Heart left ventricle (tissue), 16 donors: ENCODE measurements at regions not wholly inside any gene's neighbourhood (a gene's known extent, or its start where the extent isn't known, plus 50 kb on each side); places are given as distances from the start of the nearest gene placed in this dataset.
"Not testable (repeated sequence)": the region's sequence is repeated elsewhere in the genome, so short reads cannot be mapped to it uniquely, and the experiment has no call there.

Source experiments
- ATAC-seq, 4 donors: fragments of 200-7000 bp; cut with Tn5 transposase; one replicate each; pipeline ENCODE4 v1.9.1; 2020 to 2022; ENCODE audit warnings: moderate library complexity in 4 of 4, mild to moderate bottlenecking in 3 of 4, moderate number of reproducible peaks in 1 of 4
- DNase-seq, 5 donors: peaks; one replicate each; pipeline ENCODE4 v3.0.0-alpha.2; 2020
- H3K27ac ChIP-seq, 12 donors: fragments of 200-600 bp; sonication (generic) in 4 of 12; one replicate each; pipeline versions ENCODE4 v1.5.0 to v1.8.0; 2016 to 2022; ENCODE audit warnings: mild to moderate bottlenecking in 2 of 12
- H3K27me3 ChIP-seq, 9 donors: fragments of 200-600 bp; sonication (generic) in 2 of 9; one replicate each; pipeline versions ENCODE4 v1.5.1 to v1.8.0; 2016 to 2022; ENCODE audit warnings: mild to moderate bottlenecking in 3 of 9
- H3K36me3 ChIP-seq, 9 donors: fragments of 200-600 bp; sonication (generic) in 2 of 9; one replicate each; pipeline versions ENCODE4 v1.5.0 to v1.8.0; 2018 to 2022; ENCODE audit warnings: mild to moderate bottlenecking in 2 of 9
- H3K4me1 ChIP-seq, 12 donors: fragments of 200-600 bp; sonication (generic) in 4 of 12; one replicate each; pipeline versions ENCODE4 v1.5.0 to v1.8.0; 2016 to 2022; ENCODE audit warnings: mild to moderate bottlenecking in 3 of 12
- H3K4me3 ChIP-seq, 12 donors: fragments of 200-600 bp; sonication (generic) in 4 of 12; one replicate each; pipeline versions ENCODE4 v1.5.0 to v1.8.0; 2017 to 2022; ENCODE audit warnings: mild to moderate bottlenecking in 9 of 12, moderate library complexity in 4 of 12
- H3K9me3 ChIP-seq, 12 donors: fragments of 200-600 bp; sonication (generic) in 4 of 12; one replicate each; pipeline versions ENCODE4 v1.5.0 to v1.8.0; 2016 to 2022; ENCODE audit warnings: mild to moderate bottlenecking in 1 of 12
- CTCF ChIP-seq, 12 donors: fragments of 200-600 bp; sonication (generic) in 4 of 12; IDR thresholded peaks; one replicate each; pipeline versions ENCODE4 v1.5.0 to v1.8.0; 2018 to 2022; ENCODE audit warnings: antibody characterized with exemption in 12 of 12, mild to moderate bottlenecking in 5 of 12
- POLR2A ChIP-seq, 2 donors: fragments of 450-650 bp; IDR thresholded peaks; one replicate each; pipeline ENCODE4 v1.6.1; 2017; ENCODE audit warnings: antibody characterized with exemption in 2 of 2, mild to moderate bottlenecking in 2 of 2, moderate library complexity in 2 of 2
- WGBS, 4 donors: extraction: QIAGEN DNeasy Blood & Tissue Kit in 2 of 4; methylation state at CpG; one replicate each; pipeline versions ENCODE4 v1.1.5 to v1.1.7; 2013 to 2018; 5-methylcytosine and 5-hydroxymethylcytosine counted together
- intact Hi-C, 10 donors: fragments of 100-400 bp; cut with DNase I; formaldehyde crosslinking; loops; one replicate each; pipeline versions ENCODE4 v1.11.1 to v1.14.2; 2022
- donor health status: ischemic (EF 13 %, LVEDD 7.1; RV severe dilation, severe dysfunction).
- donor health status: healthy with polysubstance abuse.
- donor health status: DM: no; HTN: yes; CAD: no.
- donor health status: DM: no; HTN: no; CAD: no.
- donor health status: ischemic (EF 25% LVEDD 6.9; RV normal size, moderate dysfunction).
- donor health status: ischemic (EF 25% LVEDD 5.7; RV mildly dilated, moderate dysfunction).
- donor health status: healthy.
- donor health status: DM: yes; HTN: yes; CAD: no.
- donor health status: ischemic (EF 35%, LVEDD 5.7; RV mildly dilated, moderate dysfunction).
- donor health status: nonischemic (EF 11% LVEDD 7.7; RV severe dilation, severe dysfunction).
- donor health status: DM: yes; HTN: yes; CAD: no.
- donor health status: PGD.
- donor health status: ischemic (EF 29% LVEDD 5.4; RV normal size, mild dysfunction).
- donor health status: nonischemic (EF 23%, LVEDD 6.1; RV moderate dilation, normal function).

DNA sequence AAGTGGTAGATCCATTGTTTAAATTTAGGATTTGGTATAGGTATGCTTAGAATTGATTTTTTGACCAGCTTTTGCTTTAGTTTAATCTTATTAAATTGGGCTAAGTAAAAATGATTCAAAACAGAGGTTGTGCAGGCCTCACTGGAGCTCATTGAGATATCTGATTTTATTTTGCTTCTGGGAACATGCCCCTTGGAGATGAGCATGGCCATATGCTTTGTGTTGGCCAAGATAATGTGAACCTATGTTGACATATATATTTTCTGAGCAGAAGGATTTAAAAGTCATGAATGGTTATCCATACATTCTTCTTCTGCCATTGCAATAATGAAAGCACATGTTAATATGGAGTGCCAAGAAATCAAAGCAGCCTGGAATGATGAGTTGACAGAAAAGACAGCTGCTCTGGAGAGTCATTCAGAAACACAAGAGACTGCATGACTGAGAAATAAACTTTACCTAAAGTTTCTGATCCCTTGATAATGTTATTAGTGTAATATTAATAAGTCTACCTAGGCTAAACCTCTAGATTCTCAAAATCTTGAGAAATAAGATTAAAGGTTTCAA lies 489.7 kb upstream of the GNPDA2 start:
- DNase-seq (no peak), ATAC-seq (no peak)
- no peak overlapping the region for H3K27ac ChIP-seq
- intact Hi-C loops, result no loop called here
- no peaks in the 10 kb centered on the region for H3K9me3 ChIP-seq
- H3K4me3 ChIP-seq, result no peak overlapping the region
- H3K27me3 ChIP-seq, result no peaks in the 10 kb centered on the region
- H3K4me1 ChIP-seq, result no peaks in the 10 kb centered on the region
- H3K36me3 ChIP-seq, result no peaks in the 10 kb centered on the region
- no peak for TF ChIP-seq POLR2A (IDR thresholded peaks at IDR 0.05)
- no peak for TF ChIP-seq CTCF (IDR thresholded peaks at IDR 0.05)

DNA sequence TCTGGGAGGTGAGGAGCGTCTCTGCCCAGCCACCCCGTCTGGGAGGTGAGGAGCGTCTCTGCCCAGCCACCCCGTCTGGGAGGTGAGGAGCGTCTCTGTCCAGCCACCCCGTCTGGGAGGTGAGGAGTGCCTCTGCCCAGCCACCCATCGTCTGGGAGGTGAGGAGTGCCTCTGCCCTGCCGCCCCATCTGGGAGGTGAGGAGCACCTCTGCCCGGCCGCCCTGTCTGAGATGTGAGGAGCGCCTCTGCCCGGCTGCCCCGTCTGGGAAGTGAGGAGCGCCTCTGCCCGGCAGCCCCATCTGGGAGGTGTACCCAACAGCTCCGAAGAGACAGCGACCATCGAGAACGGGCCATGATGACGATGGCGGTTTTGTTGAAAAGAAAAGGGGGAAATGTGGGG lies 482.1 kb upstream of the GNPDA2 start:
- H3K4me1 ChIP-seq, H3K27me3 ChIP-seq, H3K36me3 ChIP-seq, H3K9me3 ChIP-seq, H3K4me3 ChIP-seq, ATAC-seq, intact Hi-C loops, H3K27ac ChIP-seq: not testable (repeated sequence)
- 92 to 98% (median 95%) methylated on average over 16 to 21 of the region's 21 CpGs for WGBS, 4 donors
- peak in 1 of 5 donors; percentile 39 for DNase-seq

DNA sequence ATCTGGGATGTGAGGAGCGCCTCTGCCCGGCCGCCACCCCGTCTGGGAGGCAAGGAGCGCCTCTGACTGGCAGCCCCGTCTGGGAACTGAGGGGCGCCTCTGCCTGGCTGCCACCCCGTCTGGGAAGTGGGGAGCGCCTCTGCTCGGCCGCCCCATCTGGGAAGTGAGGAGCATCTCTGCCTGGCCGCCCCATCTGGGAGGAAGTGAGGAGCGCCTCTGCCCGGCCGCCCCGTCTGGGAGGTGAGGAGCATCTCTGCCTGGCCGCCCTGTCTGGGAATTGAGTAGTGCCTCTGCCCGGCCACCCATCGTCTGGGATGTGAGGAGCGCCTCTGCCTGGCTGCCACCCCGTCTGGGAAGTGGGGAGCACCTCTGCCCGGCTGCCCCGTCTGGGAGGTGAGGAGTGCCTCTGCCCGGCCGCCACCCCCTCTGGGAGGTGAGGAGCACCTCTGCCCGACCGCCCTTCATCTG lies 481.5 kb upstream of the GNPDA2 start:
- H3K4me3 ChIP-seq, ATAC-seq, H3K4me1 ChIP-seq, H3K9me3 ChIP-seq, H3K27me3 ChIP-seq, H3K36me3 ChIP-seq, H3K27ac ChIP-seq, intact Hi-C loops: not testable (repeated sequence)
- DNase-seq, result peak in 2 of 5 donors; percentile 17 to 34
- WGBS, 4 donors, result 93 to 95% (median 95%) methylated on average over 4 to 27 of the region's 27 CpGs

DNA sequence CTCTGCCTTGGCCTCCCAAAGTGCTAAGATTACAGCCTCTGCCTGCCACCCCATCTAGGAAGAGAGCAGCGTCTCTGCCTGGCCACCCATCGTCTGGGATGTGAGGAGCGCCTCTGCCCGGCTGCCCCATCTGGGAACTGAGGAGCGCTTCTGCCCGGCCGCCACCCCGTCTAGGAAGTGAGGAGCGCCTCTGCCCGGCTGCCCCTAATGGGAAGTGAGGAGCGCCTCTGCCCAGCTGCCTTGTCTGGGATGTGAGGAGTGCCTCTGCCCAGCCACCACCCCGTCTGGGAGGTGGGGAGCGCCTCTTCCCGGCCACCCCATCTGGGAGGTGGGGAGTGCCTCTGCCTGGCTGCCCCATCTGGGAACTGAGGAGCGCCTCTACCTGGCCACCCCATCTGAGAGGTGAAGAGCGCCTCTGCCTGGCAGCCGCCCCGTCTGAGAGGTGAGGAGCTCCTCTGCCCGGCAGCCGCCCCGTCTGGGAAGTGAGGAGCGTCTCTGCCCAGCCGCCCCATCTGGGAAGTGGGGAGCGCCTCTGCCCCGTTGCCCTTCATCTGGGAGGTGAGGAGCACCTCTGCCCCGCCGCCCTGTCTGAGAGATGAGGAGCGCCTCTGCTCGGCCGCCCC lies 481.0 kb upstream of the GNPDA2 start:
- H3K36me3 ChIP-seq, H3K4me3 ChIP-seq, H3K27ac ChIP-seq, H3K27me3 ChIP-seq, H3K9me3 ChIP-seq, intact Hi-C loops, ATAC-seq, H3K4me1 ChIP-seq: not testable (repeated sequence)
- peak in 1 of 5 donors; percentile 40 for DNase-seq
- WGBS, 4 donors, result 91 to 96% (median 92%) methylated on average over 14 to 30 of the region's 30 CpGs

DNA sequence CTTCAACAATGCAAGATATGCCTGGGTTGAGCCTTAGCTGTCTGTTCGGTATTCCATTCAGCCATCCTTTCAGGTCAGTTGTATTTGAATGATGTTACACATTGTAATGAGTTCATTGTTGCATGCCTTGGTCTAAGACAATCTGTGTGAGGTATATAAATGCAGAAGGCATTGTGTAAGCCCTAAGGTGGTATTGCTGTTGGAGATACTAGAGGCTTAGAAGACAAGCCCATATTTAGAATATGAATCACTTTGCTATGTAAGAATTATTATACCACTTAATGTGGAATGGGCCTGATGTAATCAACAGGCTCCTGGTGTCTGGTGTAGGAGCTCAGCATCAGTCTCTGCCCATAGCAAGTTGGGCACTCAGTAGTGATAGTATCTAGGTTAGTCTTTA lies 473.4 kb upstream of the GNPDA2 start:
- 78 to 97% (median 86%) methylated on average over 1 of the region's 1 CpG for WGBS, 4 donors
- no peak for ATAC-seq
- no peak overlapping the region for H3K4me3 ChIP-seq

More for the DNA sequence above, 473.4 kb upstream of the GNPDA2 start:
- no peak for DNase-seq
- intact Hi-C loops, result no loop called here
- no peaks in the 10 kb centered on the region for H3K4me1 ChIP-seq
- TF ChIP-seq CTCF (IDR thresholded peaks at IDR 0.05) (no peak), POLR2A (IDR thresholded peaks at IDR 0.05) (no peak)
- no peaks in the 10 kb centered on the region for H3K36me3 ChIP-seq
- H3K9me3 ChIP-seq, result peaks cover 0 to 2% (median 0%) of the 10 kb centered on the region in 12 donors
- no peaks in the 10 kb centered on the region for H3K27me3 ChIP-seq
- H3K27ac ChIP-seq, result no peak overlapping the region
